ENCODE measurements at regions not wholly inside any gene's neighbourhood (a gene's known extent, or its start where the extent isn't known, plus 50 kb on each side); places are given as distances from the start of the nearest gene placed in this dataset.
"Not testable (repeated sequence)": the region's sequence is repeated elsewhere in the genome, so short reads cannot be mapped to it uniquely, and the experiment has no call there.

GRCh38 chrX:35626124-35626523 lies 172.0 kb upstream of the MAGEB16 start:
- TF ChIP-seq CTCF (IDR thresholded peaks at IDR 0.05; ENCODE audit: unreplicated experiment) = no peak
- H3K27me3 Mint-ChIP-seq (ENCODE audit: low read depth) = no peaks in the 10 kb centered on the region
- peaks cover 42% of the 10 kb centered on the region for H3K9me3 Mint-ChIP-seq

GRCh38 chrX:35635971-35636370 lies 162.2 kb upstream of the MAGEB16 start:
- H3K27ac Mint-ChIP-seq; H3K4me3 Mint-ChIP-seq; DNase-seq (ENCODE audit: low spot score in 2 of 2, unreplicated experiment in 2 of 2); H3K4me1 Mint-ChIP-seq; H3K36me3 Mint-ChIP-seq; H3K27me3 Mint-ChIP-seq (ENCODE audit: low read depth): not testable (repeated sequence)
- H3K9me3 Mint-ChIP-seq = peaks cover 43% of the 10 kb centered on the region

More at GRCh38 chrX:35626124-35626523, 172.0 kb upstream of the MAGEB16 start:
- no peak overlapping the region for H3K27ac Mint-ChIP-seq
- DNase-seq (ENCODE audit: low spot score in 2 of 2, unreplicated experiment in 2 of 2) = no peak
- H3K4me1 Mint-ChIP-seq = no peaks in the 10 kb centered on the region
- H3K36me3 Mint-ChIP-seq = peaks cover 2% of the 10 kb centered on the region
- no peak overlapping the region for H3K4me3 Mint-ChIP-seq

- H3K9me3 Mint-ChIP-seq = peaks cover 15% of the 10 kb centered on the region
- H3K27me3 Mint-ChIP-seq (ENCODE audit: low read depth) = no peaks in the 10 kb centered on the region
- H3K27ac Mint-ChIP-seq = no peak overlapping the region
- TF ChIP-seq CTCF (IDR thresholded peaks at IDR 0.05; ENCODE audit: unreplicated experiment) = no peak
- H3K4me3 Mint-ChIP-seq = no peak overlapping the region
- no peaks in the 10 kb centered on the region for H3K36me3 Mint-ChIP-seq
- DNase-seq (ENCODE audit: low spot score in 2 of 2, unreplicated experiment in 2 of 2) = no peak
- peaks cover 3% of the 10 kb centered on the region for H3K4me1 Mint-ChIP-seq
These were observed 133.3 kb upstream of the MAGEB16 start for GRCh38 chrX:35664833-35665232.

- Mint-ChIP-seq H3K4me1 (peaks cover 3% of the 10 kb centered on the region), H3K27ac (peak overlapping the region; percentile 40), H3K4me3 (no peak overlapping the region), H3K27me3 (ENCODE audit: low read depth) (no peaks in the 10 kb centered on the region), H3K9me3 (peaks cover 19% of the 10 kb centered on the region), H3K36me3 (no peaks in the 10 kb centered on the region)
- DNase-seq (ENCODE audit: low spot score in 2 of 2, unreplicated experiment in 2 of 2) = no peak
- TF ChIP-seq CTCF (IDR thresholded peaks at IDR 0.05; ENCODE audit: unreplicated experiment) = no peak
These were observed 132.8 kb upstream of the MAGEB16 start for GRCh38 chrX:35665311-35665710.

- TF ChIP-seq CTCF (IDR thresholded peaks at IDR 0.05; ENCODE audit: unreplicated experiment) = no peak
- H3K27ac Mint-ChIP-seq = no peak overlapping the region
- no peak for DNase-seq (ENCODE audit: low spot score in 2 of 2, unreplicated experiment in 2 of 2)
- peaks cover 39% of the 10 kb centered on the region for H3K9me3 Mint-ChIP-seq
- peaks cover 5% of the 10 kb centered on the region for H3K36me3 Mint-ChIP-seq
- no peak overlapping the region for H3K4me3 Mint-ChIP-seq
- peaks cover 2% of the 10 kb centered on the region for H3K4me1 Mint-ChIP-seq
- H3K27me3 Mint-ChIP-seq (ENCODE audit: low read depth) = no peaks in the 10 kb centered on the region
These were observed 127.3 kb upstream of the MAGEB16 start for GRCh38 chrX:35670889-35671288.

GRCh38 chrX:35675151-35675550 lies 123.0 kb upstream of the MAGEB16 start:
- no peak for DNase-seq (ENCODE audit: low spot score in 2 of 2, unreplicated experiment in 2 of 2)
- peaks cover 5% of the 10 kb centered on the region for H3K36me3 Mint-ChIP-seq
- H3K27ac Mint-ChIP-seq = no peak overlapping the region
- no peaks in the 10 kb centered on the region for H3K27me3 Mint-ChIP-seq (ENCODE audit: low read depth)
- H3K4me3 Mint-ChIP-seq = no peak overlapping the region
- peaks cover 32% of the 10 kb centered on the region for H3K9me3 Mint-ChIP-seq
- TF ChIP-seq CTCF (IDR thresholded peaks at IDR 0.05; ENCODE audit: unreplicated experiment) = no peak
- H3K4me1 Mint-ChIP-seq = peaks cover 2% of the 10 kb centered on the region

Data from mesothelial cell of epicardium (in vitro differentiated cells).